ENCODE measurements at regions not wholly inside any gene's neighbourhood (a gene's known extent, or its start where the extent isn't known, plus 50 kb on each side); places are given as distances from the start of the nearest gene placed in this dataset.
"Not testable (repeated sequence)": the region's sequence is repeated elsewhere in the genome, so short reads cannot be mapped to it uniquely, and the experiment has no call there.

DNA sequence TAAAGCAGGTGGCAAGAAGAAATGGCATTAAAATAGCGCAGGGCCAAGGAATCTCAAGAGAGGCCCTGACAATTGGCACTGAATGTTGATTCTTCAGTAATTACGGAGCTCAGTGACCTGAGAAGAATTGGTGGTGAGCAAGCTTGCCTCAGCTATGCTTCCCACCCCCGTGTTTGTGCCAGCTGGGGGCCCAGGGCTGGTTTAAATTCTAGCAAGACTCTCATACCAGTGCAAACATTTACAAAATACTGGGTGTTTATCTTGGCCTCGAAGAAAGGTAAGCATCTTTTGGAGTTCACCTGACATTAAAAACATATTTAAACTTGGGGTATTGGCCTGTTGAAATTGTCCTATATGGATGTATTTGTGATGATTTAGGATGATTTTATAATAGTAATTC lies 296.7 kb upstream of the USP25 start:
- no peak for DNase-seq (ENCODE audit: low spot score)

DNA sequence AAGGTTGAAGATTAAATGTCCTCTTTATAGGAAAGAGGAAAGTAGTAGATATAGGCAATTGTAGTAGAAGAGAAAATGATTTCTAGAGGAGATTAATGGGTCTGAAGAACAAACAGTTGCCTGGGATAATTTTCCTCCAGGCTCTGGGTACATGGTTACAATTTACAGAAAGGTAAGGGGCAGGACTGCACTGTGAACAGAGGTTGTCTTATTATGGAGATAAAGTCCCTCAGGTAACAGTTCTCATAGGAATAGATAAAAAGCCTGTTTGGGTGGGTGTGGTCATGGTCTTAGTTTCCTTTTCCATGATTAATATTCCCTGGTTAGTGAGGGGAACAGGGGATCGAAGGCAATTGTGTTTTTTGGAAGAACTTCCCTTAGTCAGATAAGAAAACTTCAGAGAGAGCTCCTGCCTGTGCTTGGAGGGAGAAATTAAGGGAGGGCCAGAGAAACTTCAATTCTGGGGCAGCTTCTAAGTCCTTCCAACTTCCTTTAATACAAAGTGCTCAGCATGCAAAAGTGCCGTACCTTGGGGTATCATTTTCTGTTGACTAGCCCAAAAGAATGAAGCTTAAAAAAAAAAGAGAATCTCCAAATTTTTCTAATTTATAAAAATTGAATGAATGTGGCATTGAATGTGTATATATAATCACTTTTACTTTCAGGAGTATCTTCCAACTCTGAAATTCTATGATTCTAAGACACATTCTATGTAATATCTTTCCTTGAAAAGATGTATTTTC lies 295.4 kb upstream of the USP25 start:
- DNase-seq (ENCODE audit: low spot score) = no peak

DNA sequence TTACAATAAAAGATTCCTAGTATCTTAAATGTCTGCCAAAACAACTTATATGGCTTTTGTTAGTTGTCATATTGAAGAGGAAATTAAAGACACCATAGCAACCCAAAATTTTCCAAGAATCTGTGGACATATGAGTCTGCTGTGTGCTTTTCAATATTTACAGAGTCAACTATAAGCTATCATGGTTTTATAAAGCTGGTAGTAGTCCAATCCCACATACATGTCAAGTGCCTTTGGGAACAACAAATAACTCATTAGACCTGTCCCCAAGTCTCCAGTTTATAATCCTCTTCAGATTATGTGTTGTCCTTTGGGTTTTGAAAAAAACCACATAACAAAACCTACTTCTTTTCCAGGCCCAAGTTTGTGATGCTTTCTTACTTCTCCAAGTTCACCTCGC lies 293.8 kb upstream of the USP25 start:
- no peak for DNase-seq (ENCODE audit: low spot score)

DNA sequence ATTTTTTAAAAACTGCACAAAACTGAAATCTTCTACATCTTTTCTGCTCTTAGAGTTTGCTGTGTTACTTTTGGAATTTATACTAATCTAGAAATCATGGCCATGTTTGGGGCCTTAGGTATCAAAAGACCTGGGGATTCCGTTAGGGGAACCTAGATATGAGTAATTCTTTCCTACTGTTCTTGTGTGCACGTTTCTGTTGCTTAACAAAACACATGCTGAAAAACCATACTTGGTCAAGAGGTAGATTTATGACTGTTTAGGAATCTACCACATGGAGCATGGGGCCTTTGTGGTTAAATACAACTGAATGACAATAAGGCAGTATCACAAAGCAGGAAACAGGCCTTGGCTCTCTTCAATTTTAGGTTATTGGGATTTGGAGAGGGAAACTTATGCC lies 291.9 kb upstream of the USP25 start:
- no peak for DNase-seq (ENCODE audit: low spot score)

DNA sequence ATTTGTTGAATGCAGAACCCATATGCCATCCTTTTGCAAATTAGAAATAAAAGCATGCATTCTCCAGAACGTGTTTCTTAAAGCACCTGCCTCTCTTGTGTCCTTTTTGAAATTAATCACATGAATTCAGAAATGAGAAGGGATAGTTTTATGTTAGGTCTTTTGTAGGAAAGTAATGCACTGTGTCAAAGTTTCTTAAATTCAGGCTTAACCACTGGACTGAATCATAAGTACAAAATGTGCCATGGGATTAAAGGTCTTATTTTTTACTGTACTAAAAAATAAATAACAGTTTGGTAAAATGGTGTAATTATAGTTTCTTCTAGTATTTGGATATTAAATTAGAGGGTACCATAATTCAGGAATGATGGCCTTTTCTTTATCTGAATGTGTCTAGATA lies 290.1 kb upstream of the USP25 start:
- DNase-seq (ENCODE audit: low spot score) = no peak

DNA sequence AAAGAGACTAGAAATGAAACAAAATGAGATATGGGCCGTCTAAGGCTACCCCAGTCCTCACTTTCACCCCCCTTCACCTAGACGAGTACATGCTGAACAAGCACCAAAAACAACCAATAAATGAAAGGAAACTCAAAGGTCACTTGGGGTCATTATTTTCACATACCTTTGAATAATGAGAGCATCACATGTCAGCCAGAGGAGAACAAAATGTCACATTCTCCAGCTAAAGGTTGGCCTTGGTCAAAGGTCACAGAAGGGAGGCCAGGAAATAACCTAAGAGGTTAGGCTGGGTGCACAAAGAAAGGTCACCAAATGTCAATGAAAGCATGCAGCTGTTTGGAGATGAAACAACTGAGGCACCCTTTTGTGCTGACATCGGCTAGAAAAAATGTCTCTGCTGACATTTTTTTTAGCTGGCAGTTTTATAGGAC lies 288.7 kb upstream of the USP25 start:
- no peak for DNase-seq (ENCODE audit: low spot score)

DNA sequence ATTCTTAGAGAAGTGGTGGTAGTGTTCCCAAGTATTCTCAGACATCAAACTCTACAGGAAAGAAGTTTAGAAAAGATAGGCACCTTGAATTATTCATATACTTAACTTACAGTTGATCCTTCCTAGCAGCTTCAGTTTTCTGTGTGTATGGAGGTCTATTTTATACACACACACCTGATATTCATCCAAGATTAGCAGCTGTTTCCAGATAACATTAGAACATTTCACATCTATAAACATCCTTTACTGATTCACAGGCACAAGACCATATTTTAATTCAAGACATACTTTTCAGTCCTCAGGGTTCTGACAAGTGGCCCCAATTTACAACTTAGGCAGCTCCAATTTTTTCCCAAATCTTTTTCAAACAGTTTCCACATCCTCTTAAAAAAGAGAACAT lies 287.8 kb upstream of the USP25 start:
- no peak for DNase-seq (ENCODE audit: low spot score)

DNA sequence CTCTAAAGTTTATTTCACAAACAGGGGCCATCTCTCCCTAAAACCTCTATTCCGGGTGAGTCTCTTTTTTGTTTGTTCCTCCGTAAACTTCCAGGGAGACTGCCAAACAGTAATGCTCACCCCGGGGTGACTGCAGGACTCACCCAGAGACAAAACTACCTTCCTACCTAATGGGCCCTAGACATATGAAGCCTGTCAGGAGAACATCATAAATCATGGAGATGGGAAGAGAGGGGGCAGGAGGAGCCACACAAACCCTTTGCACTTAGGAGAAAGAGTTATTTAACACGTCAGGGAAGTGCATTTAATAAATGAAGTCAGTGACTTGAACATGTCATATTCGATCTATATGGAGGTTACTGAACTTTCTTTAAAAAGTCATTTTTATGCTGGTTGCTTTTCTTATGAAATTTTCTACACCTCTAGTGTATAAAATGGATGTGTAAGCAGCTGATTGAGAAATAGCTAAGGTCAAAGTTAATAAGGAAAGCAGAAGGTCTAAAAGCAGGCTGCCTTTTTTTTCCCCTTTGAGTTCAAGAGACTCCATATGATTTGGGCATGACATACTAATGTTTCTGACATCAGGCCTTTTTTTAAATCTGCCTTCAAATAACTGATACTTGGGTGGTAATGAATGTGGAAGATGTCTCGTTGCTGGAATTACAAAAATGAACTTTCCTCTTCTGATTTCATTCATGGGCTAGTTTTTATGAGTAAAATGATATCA lies 286.9 kb upstream of the USP25 start:
- DNase-seq (ENCODE audit: low spot score) = no peak

DNA sequence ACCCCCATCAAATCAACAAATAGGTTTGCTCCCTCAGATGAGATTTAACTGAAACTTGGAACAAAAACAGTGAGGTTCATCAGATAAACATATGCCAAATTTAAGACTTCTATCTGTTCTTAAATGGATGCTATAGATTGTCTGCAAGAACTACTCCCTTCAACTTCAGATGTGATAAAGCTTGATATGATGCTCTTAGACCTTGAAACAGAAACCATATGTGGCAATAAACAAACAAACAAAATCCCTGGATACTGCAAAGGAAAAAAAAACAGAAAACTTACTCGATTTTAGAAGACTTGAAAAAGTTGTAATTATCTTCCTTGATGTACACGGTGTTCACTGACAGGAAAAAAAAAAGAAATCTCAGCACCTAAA lies 286.1 kb upstream of the USP25 start:
- DNase-seq (ENCODE audit: low spot score) = no peak

DNA sequence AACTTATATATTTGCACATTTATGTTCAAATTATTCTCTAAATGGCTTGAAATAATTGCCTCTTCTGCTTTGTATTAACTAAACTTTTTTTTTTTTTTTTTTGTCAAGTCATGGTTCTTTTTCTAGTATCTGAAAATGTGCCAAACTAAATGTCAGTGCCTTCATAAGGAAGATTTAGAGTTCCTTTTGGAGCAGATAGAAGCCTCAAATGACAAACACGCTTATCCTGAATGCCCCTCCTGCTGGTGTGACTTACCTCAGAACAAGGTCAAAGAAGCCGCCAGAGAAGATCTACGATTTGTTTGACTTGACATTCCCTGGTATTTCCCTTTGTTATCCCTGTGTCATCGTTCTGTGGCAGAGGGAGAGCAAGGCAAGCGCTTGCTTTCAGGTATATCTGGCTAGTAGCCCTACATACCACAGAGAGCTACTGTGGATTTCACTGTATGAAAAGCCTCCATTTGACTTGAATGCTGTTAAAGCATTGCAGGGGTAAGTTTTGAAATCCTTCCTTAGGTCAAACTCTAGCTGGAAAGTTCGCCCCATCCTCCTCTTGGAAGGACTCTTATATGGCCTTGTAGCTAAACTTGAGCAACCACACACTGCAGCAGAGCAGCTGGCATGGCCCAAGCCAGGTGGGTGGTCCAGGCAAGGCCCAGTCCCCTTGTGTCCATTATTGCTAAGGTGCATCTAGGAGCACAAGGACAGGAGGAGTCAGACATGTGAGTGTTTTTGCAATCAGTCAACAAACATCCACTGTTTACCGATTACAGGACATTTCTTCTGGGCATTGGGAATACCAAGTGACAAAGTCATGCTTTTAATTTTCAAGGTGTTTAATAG lies 285.4 kb upstream of the USP25 start:
- no peak for DNase-seq (ENCODE audit: low spot score)

DNA sequence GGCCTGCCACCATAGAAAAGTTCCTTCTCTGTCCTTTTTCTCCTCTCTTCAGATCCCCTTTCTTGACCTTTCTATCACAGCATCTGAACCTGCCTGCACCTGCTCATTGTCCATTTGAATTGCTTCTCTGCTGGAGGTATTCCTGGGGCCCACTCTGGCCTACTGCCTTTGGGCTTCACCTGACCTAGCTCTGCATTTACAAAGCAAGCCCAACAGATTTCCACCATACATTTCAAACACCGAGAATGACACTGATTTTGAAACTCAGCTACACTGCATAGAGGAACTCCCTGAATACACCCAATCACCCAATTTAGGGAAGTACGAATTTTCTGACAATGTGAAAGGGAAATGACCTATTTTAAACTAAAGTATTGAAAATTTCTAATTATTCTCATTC lies 284.5 kb upstream of the USP25 start:
- no peak for DNase-seq (ENCODE audit: low spot score)

DNA sequence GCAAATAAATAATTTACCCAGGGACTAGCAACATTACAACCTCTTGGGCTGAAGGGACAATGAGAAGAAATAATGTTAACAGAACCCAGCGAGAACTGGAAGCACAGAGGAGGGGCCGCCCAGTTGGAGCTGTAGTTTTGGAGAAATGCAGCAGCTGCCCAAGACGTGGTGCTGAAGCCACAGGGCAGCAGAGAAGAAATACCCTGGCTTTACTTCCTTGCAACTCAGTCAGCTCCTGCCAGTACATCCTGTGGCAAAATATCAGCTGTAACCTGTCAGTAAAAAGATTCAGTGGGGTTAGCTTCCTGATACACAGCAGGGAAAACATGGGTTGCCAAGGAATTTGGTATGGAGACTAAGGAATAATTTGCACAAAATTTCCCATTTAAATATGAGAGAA lies 283.6 kb upstream of the USP25 start:
- DNase-seq (ENCODE audit: low spot score) = no peak

DNA sequence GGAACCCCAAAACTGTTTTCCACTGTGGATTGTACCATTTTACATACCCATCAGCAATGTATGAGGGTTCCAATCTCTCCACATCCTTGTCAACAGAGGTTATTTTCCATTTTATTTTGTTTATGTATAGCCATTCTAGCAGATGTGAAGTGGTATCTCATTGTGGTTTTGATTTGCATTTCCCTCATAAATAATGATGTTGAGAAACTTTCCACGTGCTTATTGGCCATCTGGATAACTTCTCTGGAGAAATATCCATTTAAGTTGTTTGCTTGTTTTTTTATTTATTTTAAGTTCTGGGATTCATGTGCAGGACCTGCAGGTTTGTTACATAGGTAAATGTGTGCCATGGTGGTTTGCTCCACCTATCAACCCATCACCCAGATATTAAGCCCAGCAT lies 280.2 kb upstream of the USP25 start:
- no peak for DNase-seq (ENCODE audit: low spot score)

DNA sequence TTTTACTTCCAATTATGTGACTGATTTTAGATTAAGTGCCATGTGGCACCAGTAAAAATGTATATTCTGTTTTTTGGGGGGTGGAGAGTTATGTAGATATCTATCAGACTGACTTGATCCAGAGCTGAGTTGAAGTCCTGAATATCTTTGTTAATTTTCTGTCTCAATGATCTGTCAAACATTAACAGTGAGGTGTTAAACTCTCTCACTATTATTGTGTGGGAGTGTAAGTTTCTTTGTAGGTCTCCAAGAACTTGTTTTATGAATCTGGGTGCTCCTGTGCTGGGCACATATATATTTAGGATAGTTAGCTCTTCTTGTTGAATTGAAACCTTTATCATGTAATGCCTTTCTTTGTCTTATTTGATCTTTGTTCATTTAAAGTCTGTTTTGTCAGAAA lies 276.5 kb upstream of the USP25 start:
- no peak for DNase-seq (ENCODE audit: low spot score)

DNA sequence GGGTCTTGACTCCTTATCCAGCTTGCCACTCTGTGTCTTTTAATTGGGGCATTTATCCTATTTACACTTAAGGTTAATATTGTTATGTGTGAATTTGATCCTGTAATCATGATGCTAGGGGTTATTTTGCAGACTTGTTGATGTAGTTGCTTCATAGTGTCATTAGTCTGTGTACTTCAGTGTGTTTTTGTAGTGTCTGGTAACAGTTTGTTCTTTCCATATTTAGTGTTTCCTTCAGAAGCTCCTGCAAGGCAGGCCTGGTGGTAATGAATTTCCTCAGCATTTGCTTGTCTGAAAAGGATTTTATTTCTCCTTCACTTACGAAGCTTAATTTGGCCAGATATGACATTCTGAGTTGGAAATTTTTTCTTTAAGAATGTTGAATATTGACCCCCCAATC lies 276.0 kb upstream of the USP25 start:
- DNase-seq (ENCODE audit: low spot score) = not testable (repeated sequence)

DNA sequence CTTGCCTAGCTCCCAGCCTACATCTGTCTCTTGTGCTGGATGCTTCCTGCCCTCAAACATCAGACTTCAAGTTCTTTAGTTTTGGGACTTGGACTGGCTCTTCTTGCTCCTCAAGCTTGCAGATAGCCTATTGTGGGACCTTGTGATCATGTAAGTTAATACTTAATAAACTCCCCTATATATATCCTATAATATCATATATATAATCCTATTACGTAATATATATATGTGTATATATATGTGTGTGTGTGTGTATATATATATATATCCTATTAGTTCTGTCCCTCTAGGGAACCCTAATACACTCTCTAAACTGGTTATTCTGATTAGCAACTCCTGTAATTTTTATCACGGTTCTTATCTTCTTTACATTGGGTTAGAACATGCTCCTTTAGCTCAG lies 274.9 kb upstream of the USP25 start:
- DNase-seq (ENCODE audit: low spot score) = not testable (repeated sequence)

DNA sequence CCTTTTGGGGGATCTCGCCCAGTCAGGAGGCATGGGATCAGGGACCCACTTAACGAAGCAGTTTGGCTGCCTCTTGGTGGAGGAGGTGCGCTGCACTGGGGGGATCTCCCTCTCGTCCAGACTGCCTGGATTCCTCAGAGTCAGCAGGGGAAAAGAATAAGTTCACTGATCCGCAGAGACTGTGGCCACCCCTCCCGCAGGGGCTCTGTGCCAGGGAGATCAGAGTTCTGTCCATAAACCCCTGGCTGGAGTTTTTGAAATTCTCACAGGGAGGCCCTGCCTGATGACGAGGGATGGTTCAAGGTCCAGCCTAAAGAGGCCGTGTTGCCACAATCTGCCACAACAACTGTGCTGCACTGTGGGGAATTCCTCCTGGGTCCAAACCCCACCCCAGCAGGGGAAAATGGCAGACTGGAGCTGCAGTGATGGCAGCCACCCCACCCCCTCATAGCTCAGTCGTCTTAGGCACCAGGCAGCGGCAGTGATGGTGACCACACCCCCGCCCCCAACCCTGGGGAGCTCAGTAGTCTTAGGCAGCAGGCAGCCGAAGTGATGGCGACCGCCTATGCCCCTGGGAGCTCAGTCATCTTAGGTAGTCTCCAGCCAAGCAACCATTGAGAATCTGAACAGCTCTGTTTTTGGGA lies 273.8 kb upstream of the USP25 start:
- DNase-seq (ENCODE audit: low spot score) = no peak

DNA sequence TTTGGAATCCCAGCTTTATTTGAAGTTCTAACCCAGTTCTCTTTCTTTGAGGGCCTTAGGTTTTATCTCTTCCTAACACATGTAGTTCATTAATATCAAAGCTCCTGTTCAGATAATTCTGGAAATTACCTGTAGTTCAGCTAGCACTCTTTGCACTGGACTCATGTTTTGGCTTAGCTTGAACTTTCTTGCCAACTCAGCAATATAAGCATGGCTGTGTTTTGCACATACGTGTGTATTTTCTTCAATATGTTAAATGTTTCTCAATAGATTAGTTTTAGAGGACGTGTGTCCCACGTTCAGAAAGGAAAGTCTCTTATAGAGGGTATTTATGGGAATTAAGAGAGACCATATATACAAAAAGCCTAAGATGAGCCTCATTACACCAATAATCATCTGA lies 271.8 kb upstream of the USP25 start:
- no peak for DNase-seq (ENCODE audit: low spot score)

DNA sequence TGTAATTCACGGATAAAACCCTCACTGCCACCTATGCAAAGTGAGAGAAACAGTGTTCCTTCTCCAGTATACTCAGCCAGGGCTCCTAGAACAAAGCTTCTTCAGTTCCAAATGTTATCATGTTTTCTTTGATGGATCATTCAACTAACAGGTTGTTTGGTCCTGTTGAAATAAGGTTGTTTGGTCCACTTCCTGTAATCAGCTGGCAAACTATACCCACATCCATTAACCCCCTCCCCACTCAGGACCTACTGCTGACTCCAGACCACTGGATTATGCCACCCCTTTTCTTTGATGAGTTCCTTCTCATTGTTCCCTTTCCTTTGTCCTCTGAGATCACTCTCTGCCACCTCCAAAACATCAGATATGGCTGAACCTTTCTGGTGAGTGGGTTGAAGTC lies 267.7 kb upstream of the USP25 start:
- DNase-seq (ENCODE audit: low spot score) = no peak

DNA sequence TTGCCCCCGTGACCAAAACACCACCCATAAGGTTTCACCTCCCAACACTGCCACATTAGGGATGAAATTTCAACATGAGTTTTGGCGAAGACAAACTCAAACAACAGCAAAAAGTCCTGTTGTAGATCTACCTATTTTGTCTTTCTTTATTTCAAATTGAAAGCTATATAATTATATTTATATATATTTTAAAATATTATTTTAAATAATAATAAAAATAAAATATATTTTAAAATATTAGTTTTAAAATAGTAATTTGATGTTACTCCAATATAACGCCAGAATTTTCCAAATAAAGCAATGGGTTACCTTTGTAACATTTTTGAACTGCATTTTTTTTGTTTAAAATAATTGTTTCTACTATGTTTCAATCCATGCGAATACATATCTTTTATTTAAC lies 263.5 kb upstream of the USP25 start:
- no peak for DNase-seq (ENCODE audit: low spot score)

DNA sequence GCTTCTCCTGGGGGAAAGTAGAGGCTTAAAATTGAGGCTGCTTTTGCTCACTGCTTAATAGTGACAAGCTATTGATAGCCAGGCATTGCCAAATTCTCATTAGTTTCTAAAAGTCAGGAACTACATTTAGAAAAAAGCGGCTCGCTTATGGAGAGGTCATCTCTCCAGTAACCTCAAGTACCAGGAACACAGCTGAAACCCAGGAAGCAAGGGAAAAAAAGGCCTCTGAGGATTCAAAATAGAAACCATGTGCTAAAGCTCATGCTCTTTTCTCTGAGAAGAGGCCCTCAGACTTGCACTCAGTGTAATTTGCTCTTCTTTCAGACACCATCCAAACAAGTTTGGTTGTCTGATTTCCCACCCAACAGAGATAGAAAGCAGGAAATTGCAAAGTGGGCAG lies 261.4 kb upstream of the USP25 start:
- no peak for DNase-seq (ENCODE audit: low spot score)

Data from CD4-positive, alpha-beta T cell treated with Interleukin-6 at 100 ng/mL for 8 hours (primary cell).